Osteocyte (in vitro differentiated cells): ENCODE measurements at regions not wholly inside any gene's neighbourhood (a gene's known extent, or its start where the extent isn't known, plus 50 kb on each side); places are given as distances from the start of the nearest gene placed in this dataset.

Source experiments
- DNase-seq: peaks from one replicate; pipeline ENCODE4 v3.0.0; 2021; ENCODE audit warnings: mixed read lengths; ENCODE audit not compliant: unreplicated experiment; ENCODE audit errors: extremely low spot score
- H3K27ac Mint-ChIP-seq: one replicate; pipeline ENCODE4 v1.8.0; 2021; ENCODE audit warnings: mild to moderate bottlenecking, mixed read lengths; ENCODE audit not compliant: unreplicated experiment
- H3K27me3 Mint-ChIP-seq: one replicate; pipeline ENCODE4 v1.8.0; 2021; ENCODE audit warnings: mixed read lengths; ENCODE audit not compliant: unreplicated experiment
- H3K36me3 Mint-ChIP-seq: one replicate; pipeline ENCODE4 v1.8.0; 2021; ENCODE audit warnings: mixed read lengths; ENCODE audit not compliant: unreplicated experiment
- H3K4me1 Mint-ChIP-seq: one replicate; pipeline ENCODE4 v1.8.0; 2021; ENCODE audit warnings: mixed read lengths; ENCODE audit not compliant: unreplicated experiment
- H3K4me3 Mint-ChIP-seq: one replicate; pipeline ENCODE4 v1.8.0; 2021; ENCODE audit warnings: mild to moderate bottlenecking, moderate library complexity, mixed read lengths; ENCODE audit not compliant: unreplicated experiment
- H3K9me3 Mint-ChIP-seq: one replicate; pipeline ENCODE4 v1.8.0; 2021; ENCODE audit warnings: mixed read lengths; ENCODE audit not compliant: unreplicated experiment
- CTCF ChIP-seq: fragments of 200-600 bp; sonication (generic); IDR thresholded peaks from 2 replicates; pipeline ENCODE4 v1.5.0; 2021; ENCODE audit warnings: antibody characterized with exemption, mild to moderate bottlenecking, moderate library complexity

GRCh38 chr5:28984639-28985038, 1946.3 kb upstream of the CDH9 start:
- Mint-ChIP-seq H3K27ac (no peak overlapping the region), H3K4me3 (no peak overlapping the region), H3K9me3 (peaks cover 21% of the 10 kb centered on the region)

GRCh38 chr5:28975508-28975907, 1937.1 kb upstream of the CDH9 start:
- no peak for TF ChIP-seq CTCF
- Mint-ChIP-seq H3K4me1 (no peaks in the 10 kb centered on the region), H3K27me3 (no peaks in the 10 kb centered on the region), H3K36me3 (no peaks in the 10 kb centered on the region), H3K9me3 (peaks cover 11% of the 10 kb centered on the region), H3K27ac (no peak overlapping the region), H3K4me3 (no peak overlapping the region)
- DNase-seq: no peak

More at GRCh38 chr5:28984639-28985038, 1946.3 kb upstream of the CDH9 start:
- Mint-ChIP-seq H3K27me3 (no peaks in the 10 kb centered on the region), H3K36me3 (no peaks in the 10 kb centered on the region), H3K4me1 (no peaks in the 10 kb centered on the region)
- no peak for DNase-seq
- no peak for TF ChIP-seq CTCF

- no peaks in the 10 kb centered on the region for H3K9me3 Mint-ChIP-seq
- H3K4me1 Mint-ChIP-seq: peaks cover 21% of the 10 kb centered on the region
- H3K27me3 Mint-ChIP-seq: no peaks in the 10 kb centered on the region
- no peak for TF ChIP-seq CTCF
- no peaks in the 10 kb centered on the region for H3K36me3 Mint-ChIP-seq
- no peak overlapping the region for H3K27ac Mint-ChIP-seq
- no peak for DNase-seq
- H3K4me3 Mint-ChIP-seq: no peak overlapping the region
These were observed 1929.5 kb upstream of the CDH9 start for GRCh38 chr5:28967848-28968247.

GRCh38 chr5:28961816-28962215, 1923.4 kb upstream of the CDH9 start:
- Mint-ChIP-seq H3K27me3 (no peaks in the 10 kb centered on the region), H3K9me3 (no peaks in the 10 kb centered on the region), H3K4me1 (peaks cover 51% of the 10 kb centered on the region), H3K36me3 (no peaks in the 10 kb centered on the region), H3K4me3 (no peak overlapping the region), H3K27ac (peak overlapping the region; percentile 66)
- no peak for DNase-seq
- no peak for TF ChIP-seq CTCF

GRCh38 chr5:28958581-28958980, 1920.2 kb upstream of the CDH9 start:
- no peak for TF ChIP-seq CTCF
- no peaks in the 10 kb centered on the region for H3K36me3 Mint-ChIP-seq
- no peak overlapping the region for H3K4me3 Mint-ChIP-seq
- DNase-seq: no peak
- no peaks in the 10 kb centered on the region for H3K9me3 Mint-ChIP-seq
- H3K27me3 Mint-ChIP-seq: no peaks in the 10 kb centered on the region
- H3K27ac Mint-ChIP-seq: no peak overlapping the region
- peaks cover 38% of the 10 kb centered on the region for H3K4me1 Mint-ChIP-seq
